ENCODE measurements at regions not wholly inside any gene's neighbourhood (a gene's known extent, or its start where the extent isn't known, plus 50 kb on each side); places are given as distances from the start of the nearest gene placed in this dataset.

DNA sequence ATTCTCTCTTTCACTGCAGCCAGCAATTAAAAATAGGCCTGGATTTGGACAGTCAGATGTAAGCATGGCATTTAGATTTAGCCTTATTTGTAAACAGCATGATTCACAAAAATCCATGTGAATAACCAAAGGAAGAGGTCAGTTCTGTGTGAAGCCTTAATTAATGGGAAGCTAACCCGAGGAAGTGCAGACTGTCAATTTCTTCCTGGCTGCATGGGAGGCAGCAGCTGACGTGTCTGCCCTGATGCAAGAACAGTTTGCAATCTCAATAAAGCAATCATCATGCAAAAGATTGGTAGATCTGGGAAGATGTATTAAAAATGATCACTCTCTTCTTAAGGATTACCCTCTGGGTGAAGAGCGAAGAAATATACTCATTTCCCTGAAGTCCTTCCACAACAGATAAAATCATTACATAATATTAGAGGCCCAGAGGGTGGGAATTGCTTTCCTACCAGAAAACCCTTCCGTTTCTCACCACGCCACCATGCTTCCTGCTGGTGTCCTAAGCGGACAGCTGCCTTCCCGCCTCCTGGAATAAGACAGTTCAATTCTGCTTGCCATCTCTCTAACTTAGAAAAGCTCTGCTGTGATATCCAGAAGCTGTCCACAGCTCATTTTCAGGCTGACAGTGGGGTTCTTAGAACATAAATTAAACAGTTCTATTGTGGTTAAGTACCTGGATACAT, 526.7 kb upstream of the NRP1 start:
- Histone ChIP-seq H3K4me2 (ENCODE audit: low read length) (no peak overlapping the region), H3K27ac (ENCODE audit: low read depth, low read length) (no peak overlapping the region), H3K79me2 (ENCODE audit: control insufficient read depth, low read length) (no peaks in the 10 kb centered on the region), H3K9me2 (replicated peaks; ENCODE audit: control insufficient read depth, low read length) (no peaks in the 10 kb centered on the region), H3K4me1 (ENCODE audit: control insufficient read depth, low read length) (no peaks in the 10 kb centered on the region), H3K9me3 (ENCODE audit: control insufficient read depth, insufficient read depth, low read length) (no peaks in the 10 kb centered on the region), H3K36me3 (ENCODE audit: control insufficient read depth, low read length) (no peaks in the 10 kb centered on the region), H3K4me3 (ENCODE audit: low read length) (no peak overlapping the region), H3K27me3 (ENCODE audit: control insufficient read depth, low read length) (no peaks in the 10 kb centered on the region), H3F3A (ENCODE audit: control insufficient read depth, insufficient read depth) (no peaks in the 10 kb centered on the region), H4K20me1 (ENCODE audit: control insufficient read depth, insufficient read depth, low read depth, low read length) (no peaks in the 10 kb centered on the region)
- no peak for TF ChIP-seq EZH2phosphoT487 (IDR thresholded peaks at IDR 0.05; ENCODE audit: borderline replicate concordance, low read length)
- TF ChIP-seq, protein P1, sequence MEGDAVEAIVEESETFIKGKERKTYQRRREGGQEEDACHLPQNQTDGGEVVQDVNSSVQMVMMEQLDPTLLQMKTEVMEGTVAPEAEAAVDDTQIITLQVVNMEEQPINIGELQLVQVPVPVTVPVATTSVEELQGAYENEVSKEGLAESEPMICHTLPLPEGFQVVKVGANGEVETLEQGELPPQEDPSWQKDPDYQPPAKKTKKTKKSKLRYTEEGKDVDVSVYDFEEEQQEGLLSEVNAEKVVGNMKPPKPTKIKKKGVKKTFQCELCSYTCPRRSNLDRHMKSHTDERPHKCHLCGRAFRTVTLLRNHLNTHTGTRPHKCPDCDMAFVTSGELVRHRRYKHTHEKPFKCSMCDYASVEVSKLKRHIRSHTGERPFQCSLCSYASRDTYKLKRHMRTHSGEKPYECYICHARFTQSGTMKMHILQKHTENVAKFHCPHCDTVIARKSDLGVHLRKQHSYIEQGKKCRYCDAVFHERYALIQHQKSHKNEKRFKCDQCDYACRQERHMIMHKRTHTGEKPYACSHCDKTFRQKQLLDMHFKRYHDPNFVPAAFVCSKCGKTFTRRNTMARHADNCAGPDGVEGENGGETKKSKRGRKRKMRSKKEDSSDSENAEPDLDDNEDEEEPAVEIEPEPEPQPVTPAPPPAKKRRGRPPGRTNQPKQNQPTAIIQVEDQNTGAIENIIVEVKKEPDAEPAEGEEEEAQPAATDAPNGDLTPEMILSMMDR (IDR thresholded peaks at IDR 0.05; ENCODE audit: low read depth, low read length, poor library complexity, severe bottlenecking): no peak

DNA sequence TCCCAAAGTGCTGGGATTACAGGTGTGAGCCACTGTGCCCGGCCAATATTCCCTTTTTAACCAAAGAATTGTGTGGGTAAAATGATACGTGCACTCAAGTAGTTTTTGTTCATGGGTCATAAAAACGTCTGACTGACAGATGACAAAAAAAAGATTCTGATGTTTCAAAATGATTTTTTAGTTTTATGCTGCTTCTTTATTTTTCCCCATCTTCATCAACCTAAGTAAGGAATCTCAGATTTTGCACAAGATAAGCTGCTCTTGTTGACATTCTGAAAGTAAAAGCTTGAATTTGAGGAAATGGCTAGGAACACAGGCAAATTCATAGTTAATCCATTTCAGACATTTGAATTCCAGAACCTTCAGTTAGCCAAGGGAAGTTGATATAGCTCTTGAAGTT, 526.1 kb upstream of the NRP1 start:
- H3K27ac ChIP-seq (ENCODE audit: low read depth, low read length): no peak overlapping the region
- no peaks in the 10 kb centered on the region for H3K9me2 ChIP-seq (replicated peaks; ENCODE audit: control insufficient read depth, low read length)
- H3K4me3 ChIP-seq (ENCODE audit: low read length): no peak overlapping the region
- no peaks in the 10 kb centered on the region for H4K20me1 ChIP-seq (ENCODE audit: control insufficient read depth, insufficient read depth, low read depth, low read length)
- H3K4me1 ChIP-seq (ENCODE audit: control insufficient read depth, low read length): no peaks in the 10 kb centered on the region
- no peaks in the 10 kb centered on the region for H3K27me3 ChIP-seq (ENCODE audit: control insufficient read depth, low read length)
- H3K9me3 ChIP-seq (ENCODE audit: control insufficient read depth, insufficient read depth, low read length): no peaks in the 10 kb centered on the region
- H3K4me2 ChIP-seq (ENCODE audit: low read length): no peak overlapping the region
- no peaks in the 10 kb centered on the region for H3K36me3 ChIP-seq (ENCODE audit: control insufficient read depth, low read length)
- TF ChIP-seq, protein P1 (IDR thresholded peaks at IDR 0.05; ENCODE audit: low read depth, low read length, poor library complexity, severe bottlenecking): no peak
- TF ChIP-seq EZH2phosphoT487 (IDR thresholded peaks at IDR 0.05; ENCODE audit: borderline replicate concordance, low read length): no peak
- no peaks in the 10 kb centered on the region for H3K79me2 ChIP-seq (ENCODE audit: control insufficient read depth, low read length)
- no peaks in the 10 kb centered on the region for H3F3A ChIP-seq (ENCODE audit: control insufficient read depth, insufficient read depth)

DNA sequence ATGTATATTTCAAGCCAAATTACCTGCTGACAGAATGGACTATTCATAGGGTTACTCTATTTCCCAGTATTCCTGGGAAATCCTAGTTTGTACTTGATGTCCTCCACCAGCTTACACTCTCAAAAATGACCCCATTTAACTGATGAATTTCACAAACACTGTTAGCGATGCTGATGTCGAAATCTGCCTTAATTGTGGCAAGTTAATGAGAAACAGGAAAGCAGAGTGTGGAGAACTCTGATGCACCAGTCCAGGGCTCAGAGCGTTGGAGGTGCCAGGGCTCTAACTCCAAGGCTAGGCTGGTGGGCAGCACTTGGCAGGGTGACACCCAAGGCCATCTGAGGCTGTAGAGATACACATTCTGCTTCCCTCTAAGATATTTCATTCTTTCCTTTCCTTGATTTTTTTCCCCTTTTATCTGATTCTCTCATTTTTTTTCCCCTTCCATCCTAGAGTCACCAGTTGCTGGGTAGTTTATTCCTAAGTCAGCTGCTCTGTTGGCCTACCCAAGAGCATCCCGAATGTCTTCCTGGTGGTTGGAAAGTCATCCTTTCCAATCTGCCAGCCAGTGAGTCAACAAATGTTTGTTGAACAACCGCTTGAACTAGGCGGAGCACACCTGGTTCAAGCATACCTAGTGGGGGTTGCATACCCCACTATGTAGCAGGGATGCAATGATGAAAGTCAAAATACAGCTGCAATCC, 525.0 kb upstream of the NRP1 start:
- Histone ChIP-seq H3K36me3 (ENCODE audit: control insufficient read depth, low read length) (no peaks in the 10 kb centered on the region), H4K20me1 (ENCODE audit: control insufficient read depth, insufficient read depth, low read depth, low read length) (no peaks in the 10 kb centered on the region), H3K27ac (ENCODE audit: low read depth, low read length) (no peak overlapping the region), H3F3A (ENCODE audit: control insufficient read depth, insufficient read depth) (no peaks in the 10 kb centered on the region), H3K4me2 (ENCODE audit: low read length) (no peak overlapping the region), H3K4me3 (ENCODE audit: low read length) (no peak overlapping the region), H3K79me2 (ENCODE audit: control insufficient read depth, low read length) (no peaks in the 10 kb centered on the region), H3K4me1 (ENCODE audit: control insufficient read depth, low read length) (no peaks in the 10 kb centered on the region), H3K9me3 (ENCODE audit: control insufficient read depth, insufficient read depth, low read length) (no peaks in the 10 kb centered on the region), H3K27me3 (ENCODE audit: control insufficient read depth, low read length) (no peaks in the 10 kb centered on the region), H3K9me2 (replicated peaks; ENCODE audit: control insufficient read depth, low read length) (no peaks in the 10 kb centered on the region)
- no peak for TF ChIP-seq EZH2phosphoT487 (IDR thresholded peaks at IDR 0.05; ENCODE audit: borderline replicate concordance, low read length)
- TF ChIP-seq, protein P1 (IDR thresholded peaks at IDR 0.05; ENCODE audit: low read depth, low read length, poor library complexity, severe bottlenecking): no peak
